Sciatic nerve (tissue), 2 donors: ENCODE measurements at regions not wholly inside any gene's neighbourhood (a gene's known extent, or its start where the extent isn't known, plus 50 kb on each side); places are given as distances from the start of the nearest gene placed in this dataset.
"Not testable (repeated sequence)": the region's sequence is repeated elsewhere in the genome, so short reads cannot be mapped to it uniquely, and the experiment has no call there.

ENCODE experiments used
- ATAC-seq: fragments of 200-7000 bp; cut with Tn5 transposase; one replicate; pipeline ENCODE4 v1.9.1; 2020; ENCODE audit warnings: mild to moderate bottlenecking, moderate library complexity
- DNase-seq: peaks from one replicate; pipeline ENCODE4 v3.0.0-alpha.2; 2020; ENCODE audit warnings: low spot score
- intact Hi-C: fragments of 100-400 bp; cut with DNase I; formaldehyde crosslinking; loops from one replicate; pipeline ENCODE4 v1.14.2; 2022
- donor health status: DM: no; HTN: no; CAD: no.
- donor health status: DM: no; HTN: no; CAD: no.

GRCh38 chr14:105598925-105599586, 72.7 kb downstream of the TMEM121 start:
- intact Hi-C loops, DNase-seq, ATAC-seq: not testable (repeated sequence)

DNA sequence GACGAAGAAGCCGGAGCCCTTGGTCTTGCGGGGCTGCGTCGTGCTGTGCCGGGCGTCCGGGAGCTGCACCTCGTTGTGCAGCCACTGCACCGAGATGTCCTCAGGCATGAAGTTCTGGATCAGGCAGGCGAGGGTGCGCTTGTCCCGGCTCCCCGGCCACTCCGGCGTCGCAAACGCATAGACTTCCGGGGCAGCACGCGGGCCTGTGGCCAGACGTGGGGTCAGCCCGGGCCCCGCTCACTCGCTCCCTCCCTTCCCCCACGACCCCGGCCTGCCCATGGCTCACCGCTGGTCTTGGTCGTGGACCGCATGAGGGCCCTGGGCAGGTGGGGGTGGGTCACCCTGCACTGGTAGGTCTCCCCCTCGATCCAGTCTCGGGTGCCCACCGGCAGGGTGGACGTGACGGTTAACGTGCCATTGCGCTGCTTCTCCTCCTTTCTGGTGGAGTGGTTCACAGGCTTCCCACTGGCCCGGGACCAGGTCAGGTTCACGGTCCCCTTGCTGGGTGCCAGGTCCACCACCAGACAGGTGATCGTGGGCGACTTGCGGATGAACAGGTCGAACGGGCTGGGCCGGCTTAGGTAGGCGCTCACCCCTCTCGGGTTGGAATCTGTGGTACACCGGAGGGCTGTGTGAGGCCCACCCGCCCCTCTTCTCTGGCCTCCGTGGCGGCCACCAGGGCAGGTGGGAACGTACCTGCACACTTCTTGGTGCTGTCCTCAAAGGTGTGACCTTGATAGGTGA, 74.0 kb downstream of the TMEM121 start:
- DNase-seq, ATAC-seq, intact Hi-C loops: not testable (repeated sequence)

- ATAC-seq (no peak), DNase-seq (no peak)
- intact Hi-C loops: no loop called here
Measured at GRCh38 chr14:105600939-105601359, 74.6 kb downstream of the TMEM121 start.

GRCh38 chr14:105601360-105602242, 75.2 kb downstream of the TMEM121 start:
- DNase-seq: no peak
- intact Hi-C loops: no loop called here

GRCh38 chr14:105602243-105602750, 75.9 kb downstream of the TMEM121 start:
- ATAC-seq: no peak
- intact Hi-C loops: no loop called here
- no peak for DNase-seq

More at GRCh38 chr14:105601360-105602242, 75.2 kb downstream of the TMEM121 start:
- no peak for ATAC-seq

DNA sequence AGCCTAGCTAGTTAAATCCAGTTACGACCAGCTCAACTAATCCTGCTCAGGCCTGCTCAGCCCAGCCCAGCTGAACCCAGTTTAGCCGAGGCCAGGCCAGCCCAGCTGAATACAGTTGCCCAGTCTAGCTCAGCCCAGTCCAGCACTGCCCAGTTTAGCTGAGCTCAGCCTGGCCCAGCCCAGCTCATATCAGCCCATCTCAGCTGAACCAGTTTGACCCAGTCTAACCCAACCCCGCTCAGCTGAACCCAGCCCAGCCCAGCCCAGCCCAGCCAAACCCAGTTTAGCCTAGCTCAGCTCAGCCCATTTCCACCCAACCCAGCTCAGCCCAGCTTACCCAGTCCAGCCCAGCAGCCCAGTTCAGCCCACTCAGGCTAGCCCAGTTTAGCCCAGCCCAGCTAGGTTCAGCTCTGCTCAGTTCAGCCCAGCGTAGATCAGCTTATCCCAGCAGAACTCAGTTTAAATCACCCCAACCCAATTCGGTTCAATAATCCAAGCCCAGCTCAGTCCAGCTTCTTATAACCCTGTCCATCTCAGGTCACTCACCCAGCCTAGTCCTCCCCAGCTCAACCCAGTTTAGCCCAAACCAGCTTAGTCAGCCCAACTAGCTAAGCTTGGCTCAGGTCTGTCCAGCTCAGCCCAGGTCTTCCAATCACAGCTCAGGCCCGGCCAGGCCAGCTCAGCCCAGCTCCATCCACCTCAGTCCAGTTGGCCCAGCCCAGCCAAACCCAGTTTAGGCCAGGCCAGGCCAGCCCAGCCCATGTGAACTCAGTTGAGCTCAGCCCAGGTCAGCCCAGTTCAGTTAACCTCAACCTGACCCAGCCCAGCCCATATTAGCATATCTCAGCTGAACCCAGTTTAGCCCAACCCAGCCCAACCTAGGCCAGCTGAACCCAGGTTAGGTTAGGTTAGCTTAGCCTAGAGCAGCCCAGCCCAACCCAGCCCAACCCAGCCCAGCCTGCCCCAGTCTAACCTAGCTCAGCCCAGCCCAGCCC, 76.7 kb downstream of the TMEM121 start:
- intact Hi-C loops: no loop called here
- ATAC-seq (no peak), DNase-seq (no peak)

DNA sequence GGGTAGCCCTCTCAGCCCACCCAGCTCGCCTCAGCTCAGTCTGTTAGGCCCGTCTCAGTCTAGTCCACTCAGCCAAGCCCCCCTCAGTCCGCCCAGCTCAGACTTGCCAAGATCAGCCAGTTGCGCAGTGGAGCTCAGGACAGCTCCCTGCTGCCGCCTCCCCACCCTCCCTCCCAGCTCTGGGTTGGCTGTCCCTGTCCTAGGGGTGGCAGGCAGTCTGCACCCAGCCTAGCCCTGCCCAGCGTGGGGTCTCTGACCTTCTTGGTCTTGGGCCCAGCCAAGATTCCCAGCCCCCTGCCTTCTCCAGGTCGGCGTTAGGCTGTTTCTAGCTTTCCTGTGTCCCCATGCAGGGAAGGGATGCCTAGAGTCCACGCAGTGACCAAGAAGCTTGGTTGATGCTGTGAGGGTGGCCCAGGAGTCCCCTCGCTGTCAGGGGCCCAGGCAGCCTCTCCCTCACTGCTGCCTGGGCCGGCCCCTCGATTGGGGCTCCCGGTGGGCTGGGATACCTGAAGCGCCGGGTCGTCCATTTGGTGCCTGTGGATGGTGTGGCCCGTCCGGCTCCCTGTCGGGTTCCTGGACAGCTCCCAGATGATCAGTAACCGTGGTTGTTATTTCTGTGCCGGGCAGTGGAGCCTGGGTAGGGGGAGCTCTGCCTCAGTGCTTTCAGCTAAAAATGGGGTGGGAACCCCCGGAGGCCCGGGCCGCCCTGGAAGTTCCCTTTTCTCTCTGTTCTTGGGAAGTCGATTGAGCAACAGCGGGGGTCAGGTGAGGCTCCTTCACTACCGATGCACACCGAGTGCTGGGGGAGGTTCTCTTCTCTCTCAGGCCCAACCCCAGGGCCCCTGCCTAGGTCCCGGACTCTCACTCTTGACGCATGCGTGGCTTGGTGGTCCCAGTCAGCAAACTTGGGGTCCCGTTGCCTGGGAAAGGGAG, 78.4 kb downstream of the TMEM121 start:
- intact Hi-C loops, DNase-seq, ATAC-seq: not testable (repeated sequence)

DNA sequence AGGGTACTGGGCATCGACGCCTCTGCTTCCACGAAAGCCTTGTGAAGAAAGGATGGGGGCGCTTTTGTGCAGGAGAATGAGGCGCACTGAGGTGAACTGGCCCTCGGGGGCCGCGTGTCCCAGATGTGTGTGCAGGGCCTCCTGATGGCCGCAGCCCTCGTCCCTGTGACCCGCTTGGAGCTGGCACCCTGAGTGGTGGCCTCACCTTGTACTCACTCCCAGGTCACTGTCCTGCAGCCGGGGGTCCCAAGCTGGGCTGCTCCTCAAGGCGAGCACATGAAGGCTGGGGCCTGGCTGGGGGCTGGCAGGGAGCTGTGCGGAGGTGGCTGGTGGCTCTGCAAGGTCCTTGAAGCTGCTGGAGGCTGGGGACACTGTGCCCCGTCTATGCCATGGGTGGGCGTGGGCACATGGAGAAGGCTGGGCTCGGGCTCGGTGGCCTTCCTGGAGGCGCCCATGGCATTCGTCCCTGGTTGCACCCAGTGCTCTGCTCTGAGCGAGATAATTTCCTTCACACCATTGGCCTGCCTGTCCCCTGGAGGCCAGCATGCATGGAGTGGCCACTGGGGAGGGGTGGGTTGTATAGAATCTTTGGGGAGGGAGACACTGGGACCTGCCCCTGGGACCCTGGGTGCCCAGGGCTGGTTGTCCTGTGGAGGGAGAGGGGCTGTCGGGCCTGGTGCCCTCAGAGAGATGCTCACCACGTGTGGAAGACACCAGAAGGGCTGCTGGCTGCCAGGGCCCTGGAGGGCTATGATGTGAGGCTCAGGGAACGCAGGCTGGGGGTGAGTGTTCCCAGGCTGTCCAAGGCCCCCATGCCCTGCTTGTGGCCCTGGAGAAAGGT, 79.3 kb downstream of the TMEM121 start:
- DNase-seq: no peak
- no peak for ATAC-seq
- intact Hi-C loops: no loop called here

DNA sequence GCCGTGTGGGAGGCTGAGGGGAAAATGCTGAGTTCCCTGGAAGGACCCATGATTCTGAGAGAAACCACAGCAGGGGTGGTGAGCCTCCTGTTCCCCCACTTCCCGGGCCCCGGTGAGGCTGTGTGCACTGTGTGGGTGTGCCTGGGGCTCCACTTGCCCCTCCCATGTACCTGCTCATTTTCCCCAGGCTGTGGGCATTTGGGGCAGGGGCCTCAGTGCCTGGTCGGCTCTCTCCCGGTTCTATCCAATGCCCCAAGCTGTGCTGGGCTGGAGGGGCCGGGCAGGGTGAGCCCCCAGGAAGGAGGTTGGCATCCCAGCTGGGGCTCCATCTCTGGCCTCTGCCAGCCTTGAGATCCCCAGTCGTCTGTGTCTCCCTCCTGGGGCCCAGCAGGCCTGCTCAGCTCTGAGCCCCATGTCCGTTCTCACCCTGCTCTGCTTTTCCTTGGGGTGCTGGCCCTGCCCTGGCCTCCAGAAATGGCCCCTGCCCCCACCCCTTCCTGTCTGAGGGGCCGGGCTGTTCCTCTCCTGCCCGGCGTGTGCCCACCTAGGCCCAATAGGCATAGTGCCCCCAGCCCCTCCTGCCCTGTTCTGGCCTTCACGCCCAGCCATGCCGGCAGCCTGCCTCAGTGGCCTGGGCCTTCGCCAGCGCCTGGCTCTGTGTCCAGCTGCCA, 80.1 kb downstream of the TMEM121 start:
- ATAC-seq, intact Hi-C loops, DNase-seq: not testable (repeated sequence)

DNA sequence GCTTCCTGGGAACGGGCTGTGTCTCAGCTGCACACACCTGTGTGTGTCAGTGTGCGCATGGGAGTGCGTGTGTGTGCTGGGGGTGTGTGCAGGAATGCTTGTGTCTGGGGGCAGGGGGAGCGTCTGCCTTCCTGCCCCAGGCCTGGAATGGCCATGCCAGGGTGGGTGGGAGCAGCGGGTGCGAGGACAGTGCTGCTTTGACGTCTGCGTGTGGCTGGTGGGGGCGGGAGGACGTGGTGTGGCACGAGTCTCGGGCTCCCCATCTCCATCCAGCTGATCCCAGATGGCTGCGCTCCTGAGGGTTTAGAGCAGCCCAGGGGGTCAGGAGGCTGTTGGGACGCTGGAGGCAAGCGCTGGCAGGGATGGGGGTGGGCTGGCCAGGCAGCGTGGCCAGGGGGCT, 80.6 kb downstream of the TMEM121 start:
- ATAC-seq, intact Hi-C loops, DNase-seq: not testable (repeated sequence)

DNA sequence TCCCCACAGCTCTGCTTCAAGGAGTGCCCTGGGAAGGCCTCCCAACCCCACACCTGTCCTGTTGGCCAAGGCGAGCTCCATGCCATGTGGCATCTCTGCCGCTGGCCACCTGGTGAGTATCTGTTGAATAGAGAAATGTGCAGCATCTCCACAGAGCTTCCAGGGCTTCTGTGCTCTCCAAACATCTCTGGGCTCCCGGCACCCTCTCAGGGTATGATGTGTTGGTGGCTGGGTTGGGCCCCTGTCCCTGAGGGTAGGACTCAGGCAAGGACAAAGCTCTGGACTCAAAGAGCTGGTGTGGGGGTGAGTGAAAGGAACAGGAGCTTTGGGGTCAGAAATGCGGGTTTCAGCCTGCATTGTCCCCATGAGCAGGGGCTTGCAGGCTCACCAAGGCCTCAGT, 88.6 kb downstream of the TMEM121 start:
- intact Hi-C loops, ATAC-seq, DNase-seq: not testable (repeated sequence)

DNA sequence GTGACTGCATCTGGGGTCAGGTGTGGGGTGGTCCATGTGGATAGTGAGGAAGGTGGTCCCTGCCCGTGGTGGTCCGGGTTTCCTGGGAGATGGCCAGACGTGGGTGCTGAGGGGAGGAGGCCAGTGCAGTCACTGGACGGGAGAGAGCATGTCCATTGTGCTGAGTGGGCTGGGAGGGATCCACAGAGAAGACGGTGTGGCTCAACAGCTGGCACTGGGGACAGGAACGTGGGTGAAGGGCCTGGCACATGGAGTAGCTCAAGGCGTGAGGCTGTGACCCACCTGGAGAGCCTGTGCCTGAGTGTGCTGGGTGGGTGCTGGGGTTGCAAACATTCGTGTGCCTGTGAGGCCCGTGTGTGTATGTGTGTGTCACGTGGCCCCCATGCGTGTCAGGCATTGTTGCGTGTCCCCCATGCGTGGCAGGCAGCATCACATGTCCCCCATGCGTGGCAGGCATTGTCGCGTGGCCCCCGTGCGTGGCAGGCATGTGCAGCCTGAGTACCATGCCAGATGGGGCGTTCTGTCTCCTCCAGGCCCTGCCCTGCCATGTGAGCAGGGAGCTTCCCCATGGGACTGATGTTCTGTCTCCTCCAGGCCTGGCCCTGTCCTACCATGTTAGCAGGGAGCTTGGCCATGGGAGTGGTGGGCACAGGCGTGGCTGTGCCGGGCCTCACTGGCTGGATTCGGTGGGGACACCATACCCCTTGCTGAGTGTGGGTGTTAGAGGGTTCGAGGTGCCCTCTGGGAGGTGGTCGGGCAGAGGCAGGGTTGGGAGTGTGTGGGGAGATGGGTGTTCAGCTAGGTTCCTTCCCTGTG, 89.8 kb downstream of the TMEM121 start:
- intact Hi-C loops, DNase-seq: not testable (repeated sequence)
- ATAC-seq: peak; percentile 48

DNA sequence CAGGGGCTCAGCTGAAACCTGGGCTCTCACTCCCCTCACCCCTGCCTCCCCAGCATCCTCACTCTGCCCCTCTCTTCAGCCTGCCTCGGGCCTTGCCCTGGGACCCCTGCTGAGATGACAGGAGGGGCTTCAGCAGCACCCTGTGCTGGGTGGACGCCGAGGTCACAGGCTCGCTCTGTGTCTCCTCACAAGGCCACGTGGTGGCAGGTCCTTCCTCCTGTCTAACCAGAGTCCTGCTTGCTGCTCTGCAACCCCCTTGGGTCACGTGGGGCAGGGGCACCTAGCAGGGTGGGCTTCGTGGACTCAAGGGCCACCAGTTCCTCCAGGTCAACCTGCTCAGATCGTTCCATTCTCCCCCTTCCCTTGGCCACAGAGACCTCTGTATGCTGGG, 90.4 kb downstream of the TMEM121 start:
- intact Hi-C loops: no loop called here
- ATAC-seq (no peak), DNase-seq (no peak)

GRCh38 chr14:105617201-105617777, 90.9 kb downstream of the TMEM121 start:
- no peak for DNase-seq
- intact Hi-C loops: no loop called here

More at GRCh38 chr14:105617201-105617777, 90.9 kb downstream of the TMEM121 start:
- peak; percentile 22 for ATAC-seq
